Smooth muscle cell (in vitro differentiated cells): ENCODE measurements at regions not wholly inside any gene's neighbourhood (a gene's known extent, or its start where the extent isn't known, plus 50 kb on each side); places are given as distances from the start of the nearest gene placed in this dataset.

Experiments used
- DNase-seq: peaks from one replicate; lab custom pipeline; 2025; ENCODE audit not compliant: unreplicated experiment; lab: John Stamatoyannopoulos, UW
- H2AFZ ChIP-seq: fragments of 200-600 bp; sonication (generic); 2 replicates; pipeline ENCODE4 v1.6.0; 2016; ENCODE audit warnings: antibody characterized with exemption, low read depth, mild to moderate bottlenecking
- H3F3A ChIP-seq: fragments of 200-600 bp; sonication (generic); 2 replicates; pipeline ENCODE4 v1.6.0; 2017; ENCODE audit warnings: antibody characterized with exemption, low read depth
- H3K27ac ChIP-seq: fragments of 200-600 bp; sonication (generic); 2 replicates; pipeline ENCODE4 v1.5.1; 2016; ENCODE audit warnings: low read depth, mild to moderate bottlenecking
- H3K27me3 ChIP-seq: fragments of 200-600 bp; sonication (generic); 2 replicates; pipeline ENCODE4 v1.6.1; 2016; ENCODE audit warnings: low read depth, mild to moderate bottlenecking
- H3K36me3 ChIP-seq: fragments of 200-600 bp; sonication (generic); 2 replicates; pipeline ENCODE4 v1.5.1; 2016; ENCODE audit warnings: low read depth
- H3K4me1 ChIP-seq: fragments of 200-600 bp; sonication (generic); 2 replicates; pipeline ENCODE4 v1.5.1; 2016; ENCODE audit warnings: low read depth
- H3K4me2 ChIP-seq: fragments of 200-600 bp; sonication (generic); 2 replicates; pipeline ENCODE4 v1.6.0; 2016; ENCODE audit warnings: mild to moderate bottlenecking
- H3K4me3 ChIP-seq: fragments of 200-600 bp; sonication (generic); 2 replicates; pipeline ENCODE4 v1.5.1; 2016; ENCODE audit warnings: mild to moderate bottlenecking
- H3K79me2 ChIP-seq: fragments of 200-600 bp; sonication (generic); 2 replicates; pipeline ENCODE4 v1.6.0; 2016; ENCODE audit warnings: low read depth, mild to moderate bottlenecking
- H3K9ac ChIP-seq: fragments of 200-600 bp; sonication (generic); 2 replicates; pipeline ENCODE4 v1.6.0; 2016; ENCODE audit warnings: low read depth
- H3K9me3 ChIP-seq: fragments of 200-600 bp; sonication (generic); replicated peaks from 2 replicates; pipeline ENCODE4 v1.5.1; 2016; ENCODE audit warnings: low read depth
- H4K20me1 ChIP-seq: fragments of 200-600 bp; sonication (generic); 2 replicates; pipeline ENCODE4 v1.6.0; 2016; ENCODE audit warnings: low read depth
- CTCF ChIP-seq: fragments of 200-600 bp; sonication (generic); IDR thresholded peaks from 2 replicates; pipeline ENCODE4 v1.5.1; 2017; ENCODE audit warnings: borderline replicate concordance, mild to moderate bottlenecking, antibody characterized with exemption; ENCODE audit not compliant: insufficient read depth, poor library complexity, severe bottlenecking
- WGBS: methylation state at CpG from one replicate; pipeline ENCODE4 v1.1.7; 2016; ENCODE audit warnings: low lambda C conversion rate; 5-methylcytosine and 5-hydroxymethylcytosine counted together

DNA sequence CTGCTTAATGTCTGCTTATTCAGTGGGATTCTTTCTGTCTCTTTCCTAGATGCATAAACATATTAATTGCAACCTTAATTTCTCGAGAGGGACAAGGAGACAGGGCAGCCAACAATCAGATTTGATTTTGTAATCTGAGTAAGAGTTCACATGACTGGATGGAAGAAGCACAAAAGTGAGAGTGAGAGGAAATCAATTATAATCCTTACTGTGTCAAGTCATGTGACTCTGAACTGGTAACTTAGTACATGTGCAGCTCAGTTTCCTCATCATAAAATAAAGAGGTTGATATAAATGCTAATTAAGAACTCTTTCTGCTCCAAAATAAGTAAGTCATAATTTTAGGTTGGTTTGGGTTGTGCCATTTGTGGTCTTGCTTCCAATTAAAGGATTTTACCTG, 439.5 kb downstream of the AMY1C start:
- no peak overlapping the region for H3K9ac ChIP-seq
- no peak for DNase-seq
- no peak overlapping the region for H3K4me3 ChIP-seq
- H3K27me3 ChIP-seq, result no peaks in the 10 kb centered on the region
- H3K27ac ChIP-seq, result no peak overlapping the region
- H4K20me1 ChIP-seq, result no peaks in the 10 kb centered on the region
- H3K9me3 ChIP-seq, result no peaks in the 10 kb centered on the region
- no peaks in the 10 kb centered on the region for H3F3A ChIP-seq
- no peaks in the 10 kb centered on the region for H3K4me1 ChIP-seq
- no peaks in the 10 kb centered on the region for H3K36me3 ChIP-seq
- H2AFZ ChIP-seq, result no peak overlapping the region
- H3K79me2 ChIP-seq, result no peaks in the 10 kb centered on the region
- no peak overlapping the region for H3K4me2 ChIP-seq
- no peak for TF ChIP-seq CTCF
- 83% methylated on average over 1 of the region's 1 CpG for WGBS

GRCh38 chr1:104190821-104191220, 441.1 kb downstream of the AMY1C start:
- Histone ChIP-seq H4K20me1 (no peaks in the 10 kb centered on the region), H3K4me3 (no peak overlapping the region), H3K4me1 (no peaks in the 10 kb centered on the region), H3K27ac (no peak overlapping the region), H3K9me3 (no peaks in the 10 kb centered on the region), H3K36me3 (no peaks in the 10 kb centered on the region), H3F3A (no peaks in the 10 kb centered on the region), H3K27me3 (no peaks in the 10 kb centered on the region), H3K79me2 (no peaks in the 10 kb centered on the region), H3K9ac (no peak overlapping the region), H2AFZ (no peak overlapping the region), H3K4me2 (no peak overlapping the region)
- TF ChIP-seq CTCF, result no peak
- DNase-seq, result no peak
- 86% methylated on average over 1 of the region's 1 CpG for WGBS

- no peak for DNase-seq
- H3K9ac ChIP-seq, result no peak overlapping the region
- H2AFZ ChIP-seq, result no peak overlapping the region
- no peaks in the 10 kb centered on the region for H3K27me3 ChIP-seq
- no peaks in the 10 kb centered on the region for H3K36me3 ChIP-seq
- H3K9me3 ChIP-seq, result no peaks in the 10 kb centered on the region
- no peaks in the 10 kb centered on the region for H3F3A ChIP-seq
- TF ChIP-seq CTCF, result no peak
- no peaks in the 10 kb centered on the region for H3K4me1 ChIP-seq
- no peaks in the 10 kb centered on the region for H4K20me1 ChIP-seq
- no peak overlapping the region for H3K27ac ChIP-seq
- H3K79me2 ChIP-seq, result no peaks in the 10 kb centered on the region
- H3K4me2 ChIP-seq, result no peak overlapping the region
- no peak overlapping the region for H3K4me3 ChIP-seq
These were observed 445.7 kb downstream of the AMY1C start for GRCh38 chr1:104195395-104195794.

- Histone ChIP-seq H3K27me3 (no peaks in the 10 kb centered on the region), H3K27ac (no peak overlapping the region), H3K79me2 (no peaks in the 10 kb centered on the region), H3K4me3 (no peak overlapping the region), H3K9ac (no peak overlapping the region), H4K20me1 (no peaks in the 10 kb centered on the region), H3K4me1 (no peaks in the 10 kb centered on the region), H3F3A (no peaks in the 10 kb centered on the region), H3K4me2 (no peak overlapping the region), H3K9me3 (peaks cover 3% of the 10 kb centered on the region), H2AFZ (no peak overlapping the region), H3K36me3 (no peaks in the 10 kb centered on the region)
- no peak for TF ChIP-seq CTCF
- DNase-seq, result no peak
These were observed 446.4 kb downstream of the AMY1C start for GRCh38 chr1:104196136-104196535.
